ENCODE measurements at regions not wholly inside any gene's neighbourhood (a gene's known extent, or its start where the extent isn't known, plus 50 kb on each side); places are given as distances from the start of the nearest gene placed in this dataset.

GRCh38 chr4:123554801-123555232 is 158.2 kb downstream of the SPRY1 start:
- H3K9me3 ChIP-seq: no peaks in the 10 kb centered on the region
- no peak overlapping the region for H3K4me3 ChIP-seq
- no peaks in the 10 kb centered on the region for H3K27me3 ChIP-seq
- no peak for DNase-seq
- intact Hi-C loops (cut with DNase I): loop anchor here (5.0 kb wide), 1 partner anchor 158 kb away; the partner anchor contains the start of gene SPRY1
- H3K4me1 ChIP-seq: peaks cover 0 to 28% (median 17%) of the 10 kb centered on the region in 4 donors
- WGBS, 2 donors: 11 to 48% methylated on average over 5 of the region's 5 CpGs
- H3K36me3 ChIP-seq: no peaks in the 10 kb centered on the region
- peak overlapping the region; percentile 30 to 72 (median 65) for H3K27ac ChIP-seq
- TF ChIP-seq EP300 (IDR thresholded peaks at IDR 0.05): no peak

- intact Hi-C loops (cut with DNase I): loop anchor here (5.0 kb wide), 1 partner anchor 158 kb away; the partner anchor contains the start of gene SPRY1
- peak; percentile 92 for DNase-seq
- peaks cover 0 to 28% (median 17%) of the 10 kb centered on the region in 4 donors for H3K4me1 ChIP-seq
- no peaks in the 10 kb centered on the region for H3K27me3 ChIP-seq
- H3K36me3 ChIP-seq: no peaks in the 10 kb centered on the region
- H3K27ac ChIP-seq: peak overlapping the region; percentile 30 to 72 (median 65)
- no peaks in the 10 kb centered on the region for H3K9me3 ChIP-seq
- no peak overlapping the region for H3K4me3 ChIP-seq
- TF ChIP-seq POLR2A (IDR thresholded peaks at IDR 0.05) (no peak), POLR2AphosphoS5 (IDR thresholded peaks at IDR 0.05) (peak in 2 of 4 donors; percentile 11 to 25), EP300 (IDR thresholded peaks at IDR 0.05) (no peak), CTCF (IDR thresholded peaks at IDR 0.05) (no peak)
- WGBS, 2 donors: 4 to 21% methylated on average over 9 of the region's 9 CpGs
These were observed 158.7 kb downstream of the SPRY1 start for GRCh38 chr4:123555233-123555806.

- peak overlapping the region; percentile 30 to 72 (median 65) for H3K27ac ChIP-seq
- no peak for DNase-seq
- TF ChIP-seq POLR2AphosphoS5 (IDR thresholded peaks at IDR 0.05): no peak
- no peak for TF ChIP-seq CTCF (IDR thresholded peaks at IDR 0.05)
- TF ChIP-seq POLR2A (IDR thresholded peaks at IDR 0.05): no peak
- TF ChIP-seq EP300 (IDR thresholded peaks at IDR 0.05): no peak
- intact Hi-C loops (cut with DNase I): loop anchor here (5.0 kb wide), 1 partner anchor 159 kb away; the partner anchor contains the start of gene SPRY1
- no peaks in the 10 kb centered on the region for H3K27me3 ChIP-seq
- no peaks in the 10 kb centered on the region for H3K9me3 ChIP-seq
- H3K36me3 ChIP-seq: no peaks in the 10 kb centered on the region
- 14 to 54% methylated on average over 6 of the region's 6 CpGs for WGBS, 2 donors
- H3K4me3 ChIP-seq: no peak overlapping the region
- peaks cover 0 to 28% (median 17%) of the 10 kb centered on the region in 4 donors for H3K4me1 ChIP-seq
These were observed 159.2 kb downstream of the SPRY1 start for GRCh38 chr4:123555807-123556273.

GRCh38 chr4:123556526-123556925 is 159.9 kb downstream of the SPRY1 start:
- Histone ChIP-seq H3K27me3 (no peaks in the 10 kb centered on the region), H3K36me3 (no peaks in the 10 kb centered on the region), H3K4me3 (no peak overlapping the region), H3K9me3 (no peaks in the 10 kb centered on the region), H3K27ac (no peak overlapping the region), H3K4me1 (peaks cover 0 to 28% (median 17%) of the 10 kb centered on the region in 4 donors)
- TF ChIP-seq POLR2AphosphoS5 (IDR thresholded peaks at IDR 0.05) (no peak), EP300 (IDR thresholded peaks at IDR 0.05) (no peak), CTCF (IDR thresholded peaks at IDR 0.05) (no peak), POLR2A (IDR thresholded peaks at IDR 0.05) (no peak)
- intact Hi-C loops (cut with DNase I): loop anchor here (5.0 kb wide), 1 partner anchor 159 kb away; the partner anchor contains the start of gene SPRY1
- no peak for DNase-seq
- 13 to 79% methylated on average over 4 of the region's 4 CpGs for WGBS, 2 donors

- intact Hi-C loops (cut with DNase I): loop anchor here (5.0 kb wide), 1 partner anchor 161 kb away; the partner anchor contains the start of gene SPRY1
- WGBS, 2 donors: 68 to 96% methylated on average over 4 of the region's 4 CpGs
These were observed 161.4 kb downstream of the SPRY1 start for GRCh38 chr4:123557857-123558536.

More at GRCh38 chr4:123557857-123558536, 161.4 kb downstream of the SPRY1 start:
- Histone ChIP-seq H3K27me3 (no peaks in the 10 kb centered on the region), H3K4me3 (no peak overlapping the region), H3K27ac (no peak overlapping the region), H3K4me1 (peaks cover 0 to 28% (median 17%) of the 10 kb centered on the region in 4 donors), H3K36me3 (no peaks in the 10 kb centered on the region), H3K9me3 (no peaks in the 10 kb centered on the region)
- DNase-seq: no peak
- TF ChIP-seq POLR2A (IDR thresholded peaks at IDR 0.05): no peak
- no peak for TF ChIP-seq POLR2AphosphoS5 (IDR thresholded peaks at IDR 0.05)
- TF ChIP-seq EP300 (IDR thresholded peaks at IDR 0.05): no peak
- TF ChIP-seq CTCF (IDR thresholded peaks at IDR 0.05): no peak

All from sigmoid colon (tissue), 6 donors.